ENCODE measurements at regions not wholly inside any gene's neighbourhood (a gene's known extent, or its start where the extent isn't known, plus 50 kb on each side); places are given as distances from the start of the nearest gene placed in this dataset.

GRCh38 chr19:16000024-16000663, 51.3 kb downstream of the OR10H4 start:
- H3K27me3 ChIP-seq (ENCODE audit: control insufficient read depth, insufficient read depth, low read length): no peaks in the 10 kb centered on the region
- no peak for DNase-seq (ENCODE audit: low read depth in 4 of 6, low spot score in 6 of 6)
- no peaks in the 10 kb centered on the region for H3K36me3 ChIP-seq (ENCODE audit: control insufficient read depth, insufficient read depth, low read length)
- H3K9me3 ChIP-seq (ENCODE audit: control insufficient read depth, insufficient read depth, low read length): no peaks in the 10 kb centered on the region
- no peak overlapping the region for H3K27ac ChIP-seq (ENCODE audit: low read depth, low read length)
- no peaks in the 10 kb centered on the region for H3K4me1 ChIP-seq (ENCODE audit: control insufficient read depth, insufficient read depth, low read length)
- H3K4me3 ChIP-seq (ENCODE audit: low read depth, low read length): no peak overlapping the region
- WGBS (ENCODE audit: insufficient coverage): 80% methylated on average over 7 of the region's 10 CpGs

GRCh38 chr19:16001481-16002312, 52.9 kb downstream of the OR10H4 start:
- no peaks in the 10 kb centered on the region for H3K9me3 ChIP-seq (ENCODE audit: control insufficient read depth, insufficient read depth, low read length)
- H3K27ac ChIP-seq (ENCODE audit: low read depth, low read length): no peak overlapping the region
- H3K4me3 ChIP-seq (ENCODE audit: low read depth, low read length): peak overlapping the region; percentile 7
- 63% methylated on average over 11 of the region's 12 CpGs for WGBS (ENCODE audit: insufficient coverage)
- H3K36me3 ChIP-seq (ENCODE audit: control insufficient read depth, insufficient read depth, low read length): no peaks in the 10 kb centered on the region
- H3K4me1 ChIP-seq (ENCODE audit: control insufficient read depth, insufficient read depth, low read length): no peaks in the 10 kb centered on the region
- DNase-seq (ENCODE audit: low read depth in 4 of 6, low spot score in 6 of 6): peak in 1 of 6 donors; percentile 16
- H3K27me3 ChIP-seq (ENCODE audit: control insufficient read depth, insufficient read depth, low read length): no peaks in the 10 kb centered on the region

- no peak overlapping the region for H3K4me3 ChIP-seq (ENCODE audit: low read depth, low read length)
- H3K4me1 ChIP-seq (ENCODE audit: control insufficient read depth, insufficient read depth, low read length): no peaks in the 10 kb centered on the region
- no peaks in the 10 kb centered on the region for H3K27me3 ChIP-seq (ENCODE audit: control insufficient read depth, insufficient read depth, low read length)
- no peak for DNase-seq (ENCODE audit: low read depth in 4 of 6, low spot score in 6 of 6)
- H3K36me3 ChIP-seq (ENCODE audit: control insufficient read depth, insufficient read depth, low read length): no peaks in the 10 kb centered on the region
- no peak overlapping the region for H3K27ac ChIP-seq (ENCODE audit: low read depth, low read length)
- no peaks in the 10 kb centered on the region for H3K9me3 ChIP-seq (ENCODE audit: control insufficient read depth, insufficient read depth, low read length)
- 58% methylated on average over 9 of the region's 11 CpGs for WGBS (ENCODE audit: insufficient coverage)
Measured at GRCh38 chr19:16002406-16003384, 53.9 kb downstream of the OR10H4 start.

- H3K27me3 ChIP-seq (ENCODE audit: control insufficient read depth, insufficient read depth, low read length): no peaks in the 10 kb centered on the region
- no CpG with 5 or more reads among the region's 3 CpGs for WGBS (ENCODE audit: insufficient coverage)
- no peaks in the 10 kb centered on the region for H3K36me3 ChIP-seq (ENCODE audit: control insufficient read depth, insufficient read depth, low read length)
- no peak overlapping the region for H3K27ac ChIP-seq (ENCODE audit: low read depth, low read length)
- no peaks in the 10 kb centered on the region for H3K9me3 ChIP-seq (ENCODE audit: control insufficient read depth, insufficient read depth, low read length)
- no peak for DNase-seq (ENCODE audit: low read depth in 4 of 6, low spot score in 6 of 6)
- H3K4me1 ChIP-seq (ENCODE audit: control insufficient read depth, insufficient read depth, low read length): no peaks in the 10 kb centered on the region
- H3K4me3 ChIP-seq (ENCODE audit: low read depth, low read length): no peak overlapping the region
Measured at GRCh38 chr19:16003391-16003790, 54.6 kb downstream of the OR10H4 start.

- Histone ChIP-seq H3K27me3 (ENCODE audit: control insufficient read depth, insufficient read depth, low read length) (no peaks in the 10 kb centered on the region), H3K36me3 (ENCODE audit: control insufficient read depth, insufficient read depth, low read length) (no peaks in the 10 kb centered on the region), H3K27ac (ENCODE audit: low read depth, low read length) (no peak overlapping the region), H3K4me3 (ENCODE audit: low read depth, low read length) (no peak overlapping the region), H3K4me1 (ENCODE audit: control insufficient read depth, insufficient read depth, low read length) (no peaks in the 10 kb centered on the region), H3K9me3 (ENCODE audit: control insufficient read depth, insufficient read depth, low read length) (no peaks in the 10 kb centered on the region)
- WGBS (ENCODE audit: insufficient coverage): 63% methylated on average over 2 of the region's 3 CpGs
- DNase-seq (ENCODE audit: low read depth in 4 of 6, low spot score in 6 of 6): no peak
Measured at GRCh38 chr19:16005925-16006324, 57.1 kb downstream of the OR10H4 start.

GRCh38 chr19:16012552-16012951, 63.7 kb upstream of the TPM4 start:
- Histone ChIP-seq H3K4me3 (ENCODE audit: low read depth, low read length) (no peak overlapping the region), H3K36me3 (ENCODE audit: control insufficient read depth, insufficient read depth, low read length) (no peaks in the 10 kb centered on the region), H3K27me3 (ENCODE audit: control insufficient read depth, insufficient read depth, low read length) (no peaks in the 10 kb centered on the region), H3K27ac (ENCODE audit: low read depth, low read length) (no peak overlapping the region), H3K4me1 (ENCODE audit: control insufficient read depth, insufficient read depth, low read length) (no peaks in the 10 kb centered on the region), H3K9me3 (ENCODE audit: control insufficient read depth, insufficient read depth, low read length) (no peaks in the 10 kb centered on the region)
- DNase-seq (ENCODE audit: low read depth in 4 of 6, low spot score in 6 of 6): no peak
- 100% methylated on average over 4 of the region's 4 CpGs for WGBS (ENCODE audit: insufficient coverage)

GRCh38 chr19:16013181-16013850, 63.0 kb upstream of the TPM4 start:
- 96% methylated on average over 11 of the region's 11 CpGs for WGBS (ENCODE audit: insufficient coverage)
- no peak for DNase-seq (ENCODE audit: low read depth in 4 of 6, low spot score in 6 of 6)

GRCh38 chr19:16013851-16014840, 62.1 kb upstream of the TPM4 start:
- no peaks in the 10 kb centered on the region for H3K9me3 ChIP-seq (ENCODE audit: control insufficient read depth, insufficient read depth, low read length)
- WGBS (ENCODE audit: insufficient coverage): 89% methylated on average over 28 of the region's 31 CpGs
- no peaks in the 10 kb centered on the region for H3K27me3 ChIP-seq (ENCODE audit: control insufficient read depth, insufficient read depth, low read length)
- no peak for DNase-seq (ENCODE audit: low read depth in 4 of 6, low spot score in 6 of 6)
- no peak overlapping the region for H3K4me3 ChIP-seq (ENCODE audit: low read depth, low read length)
- H3K36me3 ChIP-seq (ENCODE audit: control insufficient read depth, insufficient read depth, low read length): no peaks in the 10 kb centered on the region
- H3K27ac ChIP-seq (ENCODE audit: low read depth, low read length): no peak overlapping the region
- H3K4me1 ChIP-seq (ENCODE audit: control insufficient read depth, insufficient read depth, low read length): no peaks in the 10 kb centered on the region

More at GRCh38 chr19:16013181-16013850, 63.0 kb upstream of the TPM4 start:
- H3K27ac ChIP-seq (ENCODE audit: low read depth, low read length): no peak overlapping the region
- no peaks in the 10 kb centered on the region for H3K9me3 ChIP-seq (ENCODE audit: control insufficient read depth, insufficient read depth, low read length)
- H3K36me3 ChIP-seq (ENCODE audit: control insufficient read depth, insufficient read depth, low read length): no peaks in the 10 kb centered on the region
- no peaks in the 10 kb centered on the region for H3K4me1 ChIP-seq (ENCODE audit: control insufficient read depth, insufficient read depth, low read length)
- H3K4me3 ChIP-seq (ENCODE audit: low read depth, low read length): no peak overlapping the region
- no peaks in the 10 kb centered on the region for H3K27me3 ChIP-seq (ENCODE audit: control insufficient read depth, insufficient read depth, low read length)
